Loucy (cell line): ENCODE measurements at regions not wholly inside any gene's neighbourhood (a gene's known extent, or its start where the extent isn't known, plus 50 kb on each side); places are given as distances from the start of the nearest gene placed in this dataset.

Source experiments
- H2AFZ ChIP-seq: fragments of 200-600 bp; sonication (generic); 2 replicates; pipeline ENCODE4 v1.6.0; 2016; ENCODE audit warnings: antibody characterized with exemption, mild to moderate bottlenecking, low read length, moderate library complexity
- H3F3A ChIP-seq: fragments of 200-600 bp; 2 replicates; pipeline ENCODE4 v1.6.0; 2016; ENCODE audit warnings: antibody characterized with exemption, low read depth, mild to moderate bottlenecking
- H3K27me3 ChIP-seq: fragments of 200-600 bp; sonication (generic); 2 replicates; pipeline ENCODE4 v1.6.1; 2014; ENCODE audit warnings: low read length, mild to moderate bottlenecking; ENCODE audit not compliant: insufficient read depth, poor library complexity, severe bottlenecking
- H3K36me3 ChIP-seq: fragments of 200-600 bp; sonication (generic); 2 replicates; pipeline ENCODE4 v1.6.1; 2016; ENCODE audit warnings: low read length; ENCODE audit not compliant: insufficient read depth
- H3K4me1 ChIP-seq: fragments of 200-600 bp; sonication (generic); 2 replicates; pipeline ENCODE4 v1.5.1; 2014; ENCODE audit warnings: low read length, mild to moderate bottlenecking; ENCODE audit not compliant: insufficient read depth, poor library complexity, severe bottlenecking
- H3K4me2 ChIP-seq: fragments of 200-600 bp; sonication (generic); 2 replicates; pipeline ENCODE4 v1.6.0; 2014; ENCODE audit warnings: antibody characterized with exemption, low read length, low read depth, mild to moderate bottlenecking; ENCODE audit not compliant: poor library complexity, severe bottlenecking
- H3K4me3 ChIP-seq: fragments of 200-600 bp; sonication (generic); 2 replicates; pipeline ENCODE4 v1.5.1; 2014; ENCODE audit warnings: low read length, mild to moderate bottlenecking, mixed read lengths; ENCODE audit not compliant: poor library complexity, severe bottlenecking
- H3K79me2 ChIP-seq: fragments of 200-600 bp; sonication (generic); 2 replicates; pipeline ENCODE4 v1.6.1; 2014; ENCODE audit warnings: low read length; ENCODE audit not compliant: insufficient read depth
- H3K9ac ChIP-seq: fragments of 200-600 bp; sonication (generic); 2 replicates; pipeline ENCODE4 v1.6.0; 2014; ENCODE audit warnings: mild to moderate bottlenecking, low read depth, low read length, moderate library complexity; ENCODE audit not compliant: poor library complexity, severe bottlenecking
- H3K9me2 ChIP-seq: fragments of 200-600 bp; sonication (generic); replicated peaks from 2 replicates; pipeline ENCODE4 v1.6.1; 2016; ENCODE audit warnings: low read depth, low read length, mixed read lengths
- H3K9me3 ChIP-seq: fragments of 200-600 bp; sonication (generic); 2 replicates; pipeline ENCODE4 v1.6.1; 2014; ENCODE audit warnings: mild to moderate bottlenecking, antibody characterized with exemption, low read length, low read depth; ENCODE audit not compliant: insufficient read depth
- H4K20me1 ChIP-seq: fragments of 200-600 bp; sonication (generic); 2 replicates; pipeline ENCODE4 v1.6.0; 2014; ENCODE audit warnings: antibody characterized with exemption, low read length, mild to moderate bottlenecking; ENCODE audit not compliant: insufficient read depth, poor library complexity, severe bottlenecking
- CTCF ChIP-seq: fragments of 200-600 bp; sonication (generic); conservative IDR thresholded peaks from 2 replicates; pipeline ENCODE4 v1.5.1; 2014; ENCODE audit warnings: mild to moderate bottlenecking, antibody characterized with exemption, low read length
- EZH2phosphoT487 ChIP-seq: fragments of 200-600 bp; IDR thresholded peaks from 2 replicates; pipeline ENCODE4 v1.6.1; 2018; ENCODE audit warnings: antibody characterized with exemption, mild to moderate bottlenecking, moderate library complexity, borderline replicate concordance

- Histone ChIP-seq H3K4me1 (no peaks in the 10 kb centered on the region), H3F3A (no peaks in the 10 kb centered on the region), H3K27me3 (no peaks in the 10 kb centered on the region), H3K9me2 (no peaks in the 10 kb centered on the region), H3K36me3 (no peaks in the 10 kb centered on the region), H3K79me2 (no peaks in the 10 kb centered on the region), H3K9ac (no peak overlapping the region), H3K4me3 (no peak overlapping the region), H4K20me1 (no peaks in the 10 kb centered on the region), H3K9me3 (no peaks in the 10 kb centered on the region), H3K4me2 (no peak overlapping the region), H2AFZ (no peak overlapping the region)
- TF ChIP-seq CTCF (no peak), EZH2phosphoT487 (no peak)
These were observed 136.7 kb upstream of the TMTC4 start for GRCh38 chr13:100811024-100811865.

DNA sequence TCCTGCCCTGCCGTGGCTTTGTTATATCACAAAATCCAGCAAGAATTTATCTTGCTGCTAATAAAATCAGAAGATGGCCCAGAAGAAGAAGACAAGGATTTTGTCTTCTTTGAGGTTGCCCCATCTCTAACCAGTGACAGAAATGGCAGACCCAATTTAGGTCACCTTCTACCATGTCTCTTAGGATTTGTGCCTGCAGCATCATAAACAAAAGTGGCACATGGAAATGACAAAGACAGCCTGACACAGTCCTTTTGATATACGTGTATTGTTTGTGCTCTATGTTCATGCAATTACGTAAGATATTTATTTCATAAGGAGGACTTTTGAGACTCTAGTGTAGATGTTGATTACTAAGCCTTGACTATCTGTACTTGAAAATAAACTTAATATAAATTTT is 135.9 kb upstream of the TMTC4 start:
- Histone ChIP-seq H3K36me3 (no peaks in the 10 kb centered on the region), H3K79me2 (no peaks in the 10 kb centered on the region), H3K9ac (no peak overlapping the region), H2AFZ (no peak overlapping the region), H3K27me3 (no peaks in the 10 kb centered on the region), H3K4me1 (no peaks in the 10 kb centered on the region), H3K9me2 (no peaks in the 10 kb centered on the region), H4K20me1 (no peaks in the 10 kb centered on the region), H3F3A (no peaks in the 10 kb centered on the region), H3K4me3 (no peak overlapping the region), H3K4me2 (no peak overlapping the region), H3K9me3 (no peaks in the 10 kb centered on the region; the same call in 1 of the 2 replicates)
- TF ChIP-seq CTCF: no peak
- no peak for TF ChIP-seq EZH2phosphoT487

DNA sequence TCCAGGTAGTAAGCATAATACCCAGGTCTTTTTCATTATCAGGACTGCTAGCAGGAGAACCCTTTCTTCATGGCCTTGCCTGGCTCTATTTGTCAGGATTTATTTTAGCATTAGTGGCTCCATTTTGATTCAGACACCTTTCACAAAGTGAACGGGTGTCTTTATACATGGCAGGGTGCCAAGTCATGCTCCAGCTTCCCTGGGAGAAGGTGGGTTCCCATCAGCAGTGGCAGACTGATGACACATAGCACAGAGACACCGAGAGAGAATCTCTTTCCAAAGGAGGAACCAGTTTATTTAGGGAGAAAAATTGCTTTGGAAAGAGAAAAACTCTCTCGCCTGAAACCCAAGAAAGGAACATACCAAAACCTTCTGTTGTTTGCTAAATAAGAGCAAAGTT is 135.3 kb upstream of the TMTC4 start:
- H3K27me3 ChIP-seq: no peaks in the 10 kb centered on the region
- no peak overlapping the region for H3K4me3 ChIP-seq
- no peak overlapping the region for H3K4me2 ChIP-seq
- TF ChIP-seq CTCF (no peak), EZH2phosphoT487 (no peak)
- no peaks in the 10 kb centered on the region; the same call in 1 of the 2 replicates for H3K9me3 ChIP-seq
- no peaks in the 10 kb centered on the region for H3K9me2 ChIP-seq
- H3K9ac ChIP-seq: no peak overlapping the region
- no peak overlapping the region for H2AFZ ChIP-seq
- no peaks in the 10 kb centered on the region for H4K20me1 ChIP-seq
- H3K36me3 ChIP-seq: no peaks in the 10 kb centered on the region
- H3K79me2 ChIP-seq: no peaks in the 10 kb centered on the region
- H3K4me1 ChIP-seq: no peaks in the 10 kb centered on the region
- H3F3A ChIP-seq: no peaks in the 10 kb centered on the region
